Ascending aorta (tissue), 2 donors: ENCODE measurements at regions not wholly inside any gene's neighbourhood (a gene's known extent, or its start where the extent isn't known, plus 50 kb on each side); places are given as distances from the start of the nearest gene placed in this dataset.

Experiments used
- DNase-seq, 2 donors: peaks; one replicate each; pipeline ENCODE4 v3.0.0-alpha.2; 2019; ENCODE audit warnings: low spot score in 2 of 2
- H3K27ac ChIP-seq, 2 donors: fragments of 200-600 bp; sonication (generic); one replicate each; pipeline ENCODE4 v1.5.1; 2016 to 2017; ENCODE audit warnings: mild to moderate bottlenecking in 1 of 2
- H3K27me3 ChIP-seq: fragments of 200-600 bp; sonication (generic); one replicate; pipeline ENCODE4 v1.5.1; 2017
- H3K36me3 ChIP-seq, 2 donors: fragments of 200-600 bp; sonication (generic); one replicate each; pipeline ENCODE4 v1.5.1; 2016
- H3K4me1 ChIP-seq, 2 donors: fragments of 200-600 bp; sonication (generic); one replicate each; pipeline ENCODE4 v1.5.1; 2016 to 2017; ENCODE audit warnings: mild to moderate bottlenecking in 1 of 2
- H3K4me3 ChIP-seq, 2 donors: fragments of 200-600 bp; sonication (generic); one replicate each; pipeline ENCODE4 v1.5.1; 2016 to 2017; ENCODE audit warnings: mild to moderate bottlenecking in 1 of 2
- H3K9me3 ChIP-seq, 2 donors: fragments of 200-600 bp; sonication (generic); one replicate each; pipeline ENCODE4 v1.5.1; 2016
- intact Hi-C: fragments of 100-400 bp; cut with DNase I; formaldehyde crosslinking; loops from one replicate; pipeline ENCODE4 v1.15.1; 2023
- TF ChIP-seq, protein P1 (sequence below), 3 experiments: fragments of 200-600 bp in 2 of 3; fragments of 450-650 bp in 1 of 3; sonication (generic) in 2 of 3; IDR thresholded peaks; one replicate each; pipeline ENCODE4 v1.5.1; 2016 to 2019; ENCODE audit warnings: antibody characterized with exemption in 3 of 3, mild to moderate bottlenecking in 1 of 3, moderate library complexity in 1 of 3

DNA sequence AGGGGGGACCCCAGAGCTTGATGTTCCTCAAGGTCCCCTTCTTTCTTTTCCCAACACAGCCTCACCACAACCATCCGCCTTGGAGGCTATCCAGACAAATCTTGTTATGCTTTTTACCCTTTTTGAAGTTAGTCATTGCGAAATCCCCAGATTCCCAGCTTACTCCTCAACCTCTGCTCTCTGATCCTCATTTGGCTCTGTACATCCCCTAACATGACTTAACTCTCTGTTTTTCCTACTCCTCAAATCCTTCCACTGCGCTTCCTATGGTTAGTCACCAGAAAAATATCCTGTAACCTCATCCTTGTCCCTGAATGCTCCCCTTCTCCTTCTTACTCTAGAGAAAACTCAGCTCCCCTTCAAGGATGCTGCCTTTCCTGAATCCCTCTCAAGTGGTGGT, 189.1 kb upstream of the POU3F1 start:
- H3K4me1 ChIP-seq = no peaks in the 10 kb centered on the region
- no peaks in the 10 kb centered on the region for H3K27me3 ChIP-seq
- H3K9me3 ChIP-seq = no peaks in the 10 kb centered on the region
- no peak for DNase-seq
- intact Hi-C loops = no loop called here
- TF ChIP-seq, protein P1, sequence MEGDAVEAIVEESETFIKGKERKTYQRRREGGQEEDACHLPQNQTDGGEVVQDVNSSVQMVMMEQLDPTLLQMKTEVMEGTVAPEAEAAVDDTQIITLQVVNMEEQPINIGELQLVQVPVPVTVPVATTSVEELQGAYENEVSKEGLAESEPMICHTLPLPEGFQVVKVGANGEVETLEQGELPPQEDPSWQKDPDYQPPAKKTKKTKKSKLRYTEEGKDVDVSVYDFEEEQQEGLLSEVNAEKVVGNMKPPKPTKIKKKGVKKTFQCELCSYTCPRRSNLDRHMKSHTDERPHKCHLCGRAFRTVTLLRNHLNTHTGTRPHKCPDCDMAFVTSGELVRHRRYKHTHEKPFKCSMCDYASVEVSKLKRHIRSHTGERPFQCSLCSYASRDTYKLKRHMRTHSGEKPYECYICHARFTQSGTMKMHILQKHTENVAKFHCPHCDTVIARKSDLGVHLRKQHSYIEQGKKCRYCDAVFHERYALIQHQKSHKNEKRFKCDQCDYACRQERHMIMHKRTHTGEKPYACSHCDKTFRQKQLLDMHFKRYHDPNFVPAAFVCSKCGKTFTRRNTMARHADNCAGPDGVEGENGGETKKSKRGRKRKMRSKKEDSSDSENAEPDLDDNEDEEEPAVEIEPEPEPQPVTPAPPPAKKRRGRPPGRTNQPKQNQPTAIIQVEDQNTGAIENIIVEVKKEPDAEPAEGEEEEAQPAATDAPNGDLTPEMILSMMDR (IDR thresholded peaks at IDR 0.05) = no peak
- no peaks in the 10 kb centered on the region for H3K36me3 ChIP-seq
- no peak overlapping the region for H3K4me3 ChIP-seq
- H3K27ac ChIP-seq = no peak overlapping the region

DNA sequence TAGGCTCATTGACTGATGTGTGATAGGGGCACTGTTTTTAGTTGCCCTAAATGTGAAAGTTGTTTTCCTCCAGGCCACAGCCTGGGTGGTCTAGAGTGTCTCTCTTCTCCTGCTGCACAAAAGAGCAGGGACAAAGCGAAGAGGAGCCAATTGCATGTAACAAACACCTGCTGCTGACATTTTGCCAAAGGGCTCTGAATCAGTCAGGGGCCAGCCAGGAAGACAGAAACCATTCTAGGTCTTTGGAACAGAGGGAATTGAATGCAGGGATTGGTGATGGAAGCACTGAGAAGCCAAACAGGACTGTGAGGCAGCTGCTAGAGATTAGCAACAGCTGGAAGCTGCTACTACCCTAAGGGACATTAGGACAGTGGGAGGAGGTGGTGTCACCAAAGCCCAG, 185.3 kb upstream of the POU3F1 start:
- Histone ChIP-seq H3K27me3 (no peaks in the 10 kb centered on the region), H3K4me3 (no peak overlapping the region), H3K4me1 (no peaks in the 10 kb centered on the region), H3K27ac (no peak overlapping the region), H3K36me3 (no peaks in the 10 kb centered on the region), H3K9me3 (no peaks in the 10 kb centered on the region)
- TF ChIP-seq, protein P1 (IDR thresholded peaks at IDR 0.05) = no peak
- no peak for DNase-seq
- intact Hi-C loops = no loop called here

DNA sequence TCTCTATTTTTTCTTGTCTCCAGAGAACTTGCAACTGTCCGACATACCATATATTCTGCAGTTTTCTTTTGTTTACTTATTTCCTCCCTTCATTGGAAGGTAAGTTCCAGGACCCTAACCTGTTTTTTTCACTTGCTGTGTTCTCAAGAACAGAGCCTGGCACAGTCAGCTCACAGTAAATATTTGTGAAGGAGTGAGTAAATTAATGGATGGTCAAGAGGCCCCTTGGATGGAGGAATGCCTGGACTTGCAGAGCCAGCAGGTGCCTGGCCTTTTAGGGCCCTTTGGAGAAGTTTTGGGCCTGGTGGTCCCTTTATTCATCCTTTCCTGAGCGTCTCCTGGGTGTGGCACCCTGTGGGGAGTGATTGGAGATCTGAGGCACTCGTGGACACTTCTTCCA, 182.1 kb upstream of the POU3F1 start:
- no peaks in the 10 kb centered on the region for H3K36me3 ChIP-seq
- no peak overlapping the region for H3K4me3 ChIP-seq
- H3K9me3 ChIP-seq = no peaks in the 10 kb centered on the region
- TF ChIP-seq, protein P1 (IDR thresholded peaks at IDR 0.05) = no peak
- DNase-seq = no peak
- H3K4me1 ChIP-seq = no peaks in the 10 kb centered on the region
- intact Hi-C loops = no loop called here
- H3K27ac ChIP-seq = no peak overlapping the region
- no peaks in the 10 kb centered on the region for H3K27me3 ChIP-seq

DNA sequence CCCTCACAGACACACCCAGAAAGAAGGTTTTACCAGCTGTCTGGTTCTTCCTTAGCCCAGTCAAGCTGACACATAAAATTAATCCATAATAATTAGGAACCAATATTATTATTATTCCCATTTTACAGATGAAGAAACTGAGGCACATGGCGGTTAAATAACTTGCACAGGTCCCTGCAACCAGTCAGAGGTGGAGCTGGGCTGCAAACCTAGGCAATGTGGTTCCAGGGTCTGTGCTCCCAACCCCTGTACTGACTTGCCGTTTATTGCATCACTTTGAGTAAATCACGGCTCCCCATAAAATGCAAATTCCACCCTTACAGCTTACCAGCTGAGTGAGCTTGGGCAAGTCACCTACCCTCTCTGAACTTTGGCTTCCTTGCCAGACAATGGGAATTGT, 179.2 kb upstream of the POU3F1 start:
- H3K4me1 ChIP-seq = no peaks in the 10 kb centered on the region
- H3K4me3 ChIP-seq = no peak overlapping the region
- H3K27me3 ChIP-seq = no peaks in the 10 kb centered on the region
- TF ChIP-seq, protein P1 (IDR thresholded peaks at IDR 0.05) = no peak
- DNase-seq = no peak
- no peaks in the 10 kb centered on the region for H3K36me3 ChIP-seq
- intact Hi-C loops = no loop called here
- H3K27ac ChIP-seq = no peak overlapping the region
- no peaks in the 10 kb centered on the region for H3K9me3 ChIP-seq

DNA sequence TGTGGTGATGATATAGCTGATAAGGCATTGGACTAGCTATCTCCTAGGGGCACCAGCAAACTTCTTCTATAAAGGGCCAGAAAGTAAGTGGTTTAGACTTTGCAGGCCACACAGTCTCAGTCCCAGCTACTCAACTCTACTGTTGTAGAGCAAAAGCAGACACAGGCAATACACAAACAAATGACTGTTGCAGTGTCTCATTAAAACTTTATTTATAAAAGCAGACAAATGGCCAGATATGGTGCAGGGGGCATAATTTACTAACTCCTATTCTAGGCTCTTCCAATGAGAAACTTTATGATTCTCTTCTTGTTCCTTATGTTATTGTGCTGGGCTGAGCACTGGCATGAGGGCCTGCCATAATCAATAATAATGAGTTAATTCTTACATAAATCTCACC, 176.8 kb upstream of the POU3F1 start:
- Histone ChIP-seq H3K4me1 (no peaks in the 10 kb centered on the region), H3K27ac (no peak overlapping the region), H3K4me3 (no peak overlapping the region), H3K9me3 (no peaks in the 10 kb centered on the region), H3K36me3 (no peaks in the 10 kb centered on the region), H3K27me3 (no peaks in the 10 kb centered on the region)
- TF ChIP-seq, protein P1 (IDR thresholded peaks at IDR 0.05) = no peak
- intact Hi-C loops = no loop called here
- DNase-seq = no peak

DNA sequence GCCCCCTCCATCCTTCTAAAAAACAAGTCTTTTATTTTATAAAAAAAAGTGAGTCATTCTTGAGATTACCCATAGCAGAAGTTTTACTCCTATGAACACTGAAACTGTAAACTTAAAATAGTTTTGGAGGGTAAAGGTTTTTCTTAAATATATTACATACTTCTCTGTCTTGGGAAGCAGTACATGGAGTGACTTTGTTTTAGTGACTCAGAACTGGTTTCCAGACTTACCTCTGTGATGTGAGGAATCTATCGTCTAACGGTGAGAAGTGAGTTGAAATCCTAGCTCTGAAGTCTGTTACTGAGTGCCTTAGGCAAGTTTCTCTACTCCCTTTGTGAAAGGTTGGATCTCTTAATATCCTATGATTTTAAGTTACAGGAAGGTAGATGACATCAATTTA, 176.3 kb upstream of the POU3F1 start:
- no peak for DNase-seq
- no peaks in the 10 kb centered on the region for H3K9me3 ChIP-seq
- no peak overlapping the region for H3K27ac ChIP-seq
- TF ChIP-seq, protein P1 (IDR thresholded peaks at IDR 0.05) = no peak
- H3K27me3 ChIP-seq = no peaks in the 10 kb centered on the region
- H3K4me1 ChIP-seq = no peaks in the 10 kb centered on the region
- H3K36me3 ChIP-seq = no peaks in the 10 kb centered on the region
- no peak overlapping the region for H3K4me3 ChIP-seq
- intact Hi-C loops = no loop called here
